ENCODE measurements at regions not wholly inside any gene's neighbourhood (a gene's known extent, or its start where the extent isn't known, plus 50 kb on each side); places are given as distances from the start of the nearest gene placed in this dataset.

DNA sequence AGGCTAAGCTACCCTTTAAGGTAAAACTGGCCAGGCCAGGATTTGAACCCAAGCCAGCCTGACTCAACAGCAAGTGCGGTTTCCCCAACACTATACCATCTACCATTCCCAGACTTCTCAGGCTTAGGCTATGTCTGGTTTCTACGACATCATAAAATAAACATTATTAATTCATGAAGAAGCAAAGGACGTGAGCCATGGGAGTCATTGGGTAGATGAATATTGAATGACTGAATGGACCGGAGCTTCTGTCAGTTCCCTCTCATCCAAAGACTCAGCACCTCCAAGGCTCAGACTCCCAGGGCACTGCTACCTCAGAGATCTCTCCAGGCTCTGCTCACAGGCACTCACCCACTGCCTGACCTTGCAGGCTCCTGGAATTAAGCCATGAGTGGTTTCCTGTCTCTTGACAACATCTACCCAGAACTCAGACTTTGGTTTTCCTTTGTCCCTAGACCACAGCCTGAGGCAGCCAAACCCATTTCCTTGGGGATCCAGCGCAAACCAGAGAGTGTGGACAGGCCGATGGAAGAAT lies 64.6 kb upstream of the STEAP1B start:
- TF ChIP-seq POLR2A (IDR thresholded peaks at IDR 0.05; ENCODE audit: low read depth, low read length), result no peak
- no peak for TF ChIP-seq POLR2AphosphoS5 (IDR thresholded peaks at IDR 0.05; ENCODE audit: low read depth, low read length)
